Endothelial cell (in vitro differentiated cells): ENCODE measurements at regions not wholly inside any gene's neighbourhood (a gene's known extent, or its start where the extent isn't known, plus 50 kb on each side); places are given as distances from the start of the nearest gene placed in this dataset.

ENCODE experiments used
- DNase-seq: peaks from one replicate; pipeline ENCODE4 v3.0.0; 2021; ENCODE audit warnings: low spot score
- H3K27ac Mint-ChIP-seq: one replicate; pipeline ENCODE4 v1.8.0; 2021; ENCODE audit warnings: mixed read lengths, inconsistent platforms; ENCODE audit not compliant: unreplicated experiment
- H3K27me3 Mint-ChIP-seq: one replicate; pipeline ENCODE4 v1.8.0; 2021; ENCODE audit warnings: mild to moderate bottlenecking, moderate library complexity, mixed read lengths, inconsistent platforms; ENCODE audit not compliant: unreplicated experiment
- H3K36me3 Mint-ChIP-seq: one replicate; pipeline ENCODE4 v1.8.0; 2021; ENCODE audit warnings: mild to moderate bottlenecking, low read depth, mixed read lengths, inconsistent platforms; ENCODE audit not compliant: unreplicated experiment
- H3K4me1 Mint-ChIP-seq: one replicate; pipeline ENCODE4 v1.8.0; 2021; ENCODE audit warnings: mild to moderate bottlenecking, mixed read lengths, inconsistent platforms; ENCODE audit not compliant: unreplicated experiment
- H3K4me3 Mint-ChIP-seq: one replicate; pipeline ENCODE4 v1.8.0; 2021; ENCODE audit warnings: mild to moderate bottlenecking, mixed read lengths, inconsistent platforms; ENCODE audit not compliant: unreplicated experiment
- H3K9me3 Mint-ChIP-seq: one replicate; pipeline ENCODE4 v1.8.0; 2021; ENCODE audit warnings: mixed read lengths, inconsistent platforms; ENCODE audit not compliant: unreplicated experiment
- CTCF ChIP-seq: fragments of 200-600 bp; sonication (generic); IDR thresholded peaks from one replicate; pipeline ENCODE4 v1.5.0; 2021; ENCODE audit warnings: antibody characterized with exemption; ENCODE audit not compliant: unreplicated experiment

- TF ChIP-seq CTCF = no peak
- no peaks in the 10 kb centered on the region for H3K27me3 Mint-ChIP-seq
- H3K27ac Mint-ChIP-seq = no peak overlapping the region
- H3K36me3 Mint-ChIP-seq = no peaks in the 10 kb centered on the region
- no peak overlapping the region for H3K4me3 Mint-ChIP-seq
- DNase-seq = no peak
- H3K9me3 Mint-ChIP-seq = no peaks in the 10 kb centered on the region
- H3K4me1 Mint-ChIP-seq = no peaks in the 10 kb centered on the region
These were observed 303.6 kb downstream of the PCDH10 start for GRCh38 chr4:133452678-133453077.

- Mint-ChIP-seq H3K4me3 (no peak overlapping the region), H3K36me3 (no peaks in the 10 kb centered on the region), H3K27ac (no peak overlapping the region), H3K9me3 (no peaks in the 10 kb centered on the region), H3K27me3 (no peaks in the 10 kb centered on the region), H3K4me1 (no peaks in the 10 kb centered on the region)
- TF ChIP-seq CTCF = no peak
- DNase-seq = no peak
These were observed 301.7 kb downstream of the PCDH10 start for GRCh38 chr4:133450813-133451212.

DNA sequence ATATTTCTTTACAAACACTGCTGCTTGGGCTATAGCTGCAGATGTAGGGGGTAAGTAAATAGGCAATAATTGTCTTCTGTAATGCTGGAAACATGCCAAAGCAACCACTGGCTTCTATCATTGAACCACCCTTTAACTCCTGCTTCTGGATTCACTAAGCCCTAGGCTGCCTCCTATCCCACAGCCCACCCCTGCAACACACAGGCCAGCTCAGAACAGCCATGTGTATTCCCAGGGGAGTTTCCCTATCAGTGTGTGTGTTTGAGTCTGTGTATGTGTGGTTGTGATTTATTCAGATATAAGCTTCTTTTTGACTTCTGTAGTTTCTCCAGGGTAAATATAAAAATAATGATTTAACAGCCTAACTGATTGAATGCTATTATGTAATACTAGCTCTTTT lies 291.3 kb downstream of the PCDH10 start:
- no peaks in the 10 kb centered on the region for H3K4me1 Mint-ChIP-seq
- H3K27me3 Mint-ChIP-seq = no peaks in the 10 kb centered on the region
- no peaks in the 10 kb centered on the region for H3K36me3 Mint-ChIP-seq
- no peak overlapping the region for H3K4me3 Mint-ChIP-seq
- H3K9me3 Mint-ChIP-seq = no peaks in the 10 kb centered on the region
- no peak for TF ChIP-seq CTCF
- DNase-seq = no peak
- H3K27ac Mint-ChIP-seq = no peak overlapping the region

DNA sequence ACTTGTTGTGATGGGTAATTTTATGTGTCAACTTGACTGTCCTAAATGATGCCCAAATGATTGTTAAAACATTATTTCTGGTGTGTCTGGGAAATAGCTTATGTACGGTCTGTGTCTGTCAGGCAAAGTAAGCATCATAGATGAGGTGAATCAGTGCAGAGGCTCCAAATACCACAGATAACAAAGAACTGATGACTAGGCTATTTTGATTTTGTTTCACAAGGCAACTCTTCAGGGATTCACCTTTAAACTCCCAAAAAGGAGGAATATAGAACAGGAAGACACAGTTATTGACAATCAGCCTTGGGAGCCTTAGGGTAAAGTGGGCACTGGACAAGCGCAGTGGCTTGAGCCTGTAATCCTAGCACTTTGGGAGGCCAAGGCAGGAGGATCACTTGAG lies 290.7 kb downstream of the PCDH10 start:
- DNase-seq = no peak
- Mint-ChIP-seq H3K27me3 (no peaks in the 10 kb centered on the region), H3K9me3 (no peaks in the 10 kb centered on the region), H3K4me1 (no peaks in the 10 kb centered on the region), H3K27ac (no peak overlapping the region), H3K4me3 (no peak overlapping the region), H3K36me3 (no peaks in the 10 kb centered on the region)
- no peak for TF ChIP-seq CTCF

DNA sequence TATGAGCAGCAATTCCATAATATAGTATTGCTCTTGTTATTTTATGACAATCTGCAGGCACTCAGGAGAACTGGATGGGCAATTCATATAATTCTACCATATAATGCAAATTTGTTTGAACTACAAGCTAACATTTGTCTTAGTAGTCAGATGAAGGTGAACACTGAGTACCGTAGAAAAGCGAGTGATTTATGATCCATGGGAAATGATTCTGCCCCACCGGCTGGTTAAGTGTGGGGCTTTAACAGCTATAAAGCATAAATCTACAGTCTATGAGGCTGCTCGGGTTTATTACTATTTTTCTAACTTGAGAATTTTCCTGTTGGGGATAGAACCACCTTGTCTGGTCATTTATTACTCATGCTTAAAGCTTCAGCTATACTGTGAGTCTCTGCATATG lies 275.5 kb downstream of the PCDH10 start:
- Mint-ChIP-seq H3K4me1 (no peaks in the 10 kb centered on the region), H3K4me3 (no peak overlapping the region), H3K36me3 (no peaks in the 10 kb centered on the region), H3K9me3 (no peaks in the 10 kb centered on the region), H3K27ac (no peak overlapping the region), H3K27me3 (no peaks in the 10 kb centered on the region)
- no peak for TF ChIP-seq CTCF
- no peak for DNase-seq
